ENCODE measurements at regions not wholly inside any gene's neighbourhood (a gene's known extent, or its start where the extent isn't known, plus 50 kb on each side); places are given as distances from the start of the nearest gene placed in this dataset.
"Not testable (repeated sequence)": the region's sequence is repeated elsewhere in the genome, so short reads cannot be mapped to it uniquely, and the experiment has no call there.

DNA sequence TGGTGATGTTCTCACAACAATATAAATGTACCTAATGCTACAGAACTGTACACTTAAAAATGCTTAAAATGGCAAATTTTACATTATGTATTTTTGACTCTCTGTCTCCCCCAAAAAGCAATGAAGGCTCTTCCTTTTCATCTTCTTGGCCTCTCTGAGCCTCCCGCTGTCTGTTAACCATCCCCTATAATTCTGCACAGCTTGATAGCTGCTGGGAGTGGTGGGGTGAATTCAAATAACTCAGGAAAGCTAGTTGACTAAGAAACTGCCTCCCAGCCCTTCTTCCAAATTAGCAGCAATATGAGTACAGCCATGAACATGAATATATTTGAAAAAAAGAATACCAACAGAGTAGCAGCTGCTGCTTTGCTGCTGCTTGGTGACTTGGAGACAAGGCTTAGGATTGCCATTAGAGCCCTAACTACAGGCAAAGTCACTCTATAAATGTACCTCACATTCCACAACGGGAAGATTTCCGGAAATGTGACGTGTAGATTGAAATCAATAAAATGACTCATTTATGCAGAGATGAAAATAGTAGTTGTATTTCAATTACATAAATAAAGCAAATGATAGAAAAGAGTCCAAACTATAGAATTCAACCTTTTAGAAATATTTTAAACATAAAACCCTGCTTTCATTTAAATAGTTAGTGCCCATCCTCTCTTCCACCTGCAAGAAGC, 200.1 kb upstream of the HEY2 start:
- peak; percentile 86 for DNase-seq

GRCh38 chr6:125550892-125551291, 198.5 kb upstream of the HEY2 start:
- DNase-seq = no peak

DNA sequence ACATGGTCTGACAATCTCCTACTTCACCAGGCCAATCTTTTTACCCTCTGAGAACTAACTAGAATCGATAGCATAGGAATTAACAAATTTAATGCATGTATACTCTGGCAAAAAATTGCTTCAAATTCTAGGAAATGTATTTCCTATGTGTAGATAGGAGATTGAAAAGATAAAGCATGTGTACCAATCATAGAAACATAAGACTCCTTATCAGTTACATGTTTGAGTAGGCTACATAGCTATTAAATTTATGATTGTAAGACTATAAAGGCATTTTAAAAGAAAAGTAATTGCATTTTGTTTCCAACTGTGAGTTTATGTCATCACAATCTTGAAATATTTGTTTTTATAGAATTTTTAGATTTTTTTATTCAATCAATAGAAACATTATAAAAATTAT, 196.6 kb upstream of the HEY2 start:
- no peak for DNase-seq

- no peak for DNase-seq
Measured at GRCh38 chr6:125554456-125554855, 195.0 kb upstream of the HEY2 start.

DNA sequence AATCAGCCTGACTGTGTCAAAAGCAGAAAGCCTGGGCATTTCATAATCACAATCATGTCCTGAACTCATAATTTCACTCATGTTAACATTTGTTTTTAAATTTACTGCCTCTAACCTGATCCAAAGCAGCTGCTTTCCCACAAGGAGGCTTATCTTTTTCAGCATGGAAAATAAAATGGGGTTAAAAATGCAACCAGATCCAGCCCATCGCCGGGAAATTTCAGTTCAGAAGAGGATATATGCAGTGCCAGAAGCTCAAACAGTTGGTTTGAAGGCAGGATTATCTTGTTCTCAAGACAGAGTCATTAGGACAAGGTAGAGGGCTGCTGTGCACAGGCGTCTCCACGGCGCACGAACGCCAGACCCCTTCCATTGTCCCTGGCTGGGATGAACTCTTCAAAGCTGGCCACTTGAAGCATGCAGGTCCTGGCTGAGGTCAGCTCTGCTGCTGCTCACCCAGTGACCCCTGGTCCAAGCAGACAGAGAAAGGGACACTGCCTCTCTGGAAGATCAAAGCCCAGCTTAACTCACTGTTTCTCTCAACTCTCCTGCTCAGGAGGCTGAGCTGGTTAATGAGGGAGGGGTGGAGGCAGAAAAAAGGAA, 191.1 kb upstream of the HEY2 start:
- no peak for DNase-seq

DNA sequence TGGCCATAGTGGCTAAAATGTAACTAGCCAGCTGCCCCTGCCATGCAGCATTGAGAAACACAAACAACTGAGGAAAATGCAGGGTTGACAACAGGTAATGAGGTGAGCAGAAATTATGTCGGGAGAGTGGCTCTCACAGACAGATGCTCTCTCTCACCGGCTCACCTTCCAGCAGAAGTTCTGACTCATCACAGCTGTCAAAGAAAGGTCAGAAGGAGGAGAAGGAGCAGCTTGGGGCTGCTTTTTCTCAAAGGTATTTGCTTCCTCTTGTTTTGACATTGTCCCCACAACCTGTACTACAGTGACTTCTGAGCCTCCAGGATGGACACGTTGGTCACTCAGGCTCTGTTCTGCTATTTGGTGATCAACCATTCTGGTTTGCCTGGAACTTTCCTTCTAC, 190.5 kb upstream of the HEY2 start:
- no peak for DNase-seq

GRCh38 chr6:125562156-125562555, 187.3 kb upstream of the HEY2 start:
- DNase-seq = no peak

GRCh38 chr6:125564941-125565340, 184.5 kb upstream of the HEY2 start:
- DNase-seq = no peak

DNA sequence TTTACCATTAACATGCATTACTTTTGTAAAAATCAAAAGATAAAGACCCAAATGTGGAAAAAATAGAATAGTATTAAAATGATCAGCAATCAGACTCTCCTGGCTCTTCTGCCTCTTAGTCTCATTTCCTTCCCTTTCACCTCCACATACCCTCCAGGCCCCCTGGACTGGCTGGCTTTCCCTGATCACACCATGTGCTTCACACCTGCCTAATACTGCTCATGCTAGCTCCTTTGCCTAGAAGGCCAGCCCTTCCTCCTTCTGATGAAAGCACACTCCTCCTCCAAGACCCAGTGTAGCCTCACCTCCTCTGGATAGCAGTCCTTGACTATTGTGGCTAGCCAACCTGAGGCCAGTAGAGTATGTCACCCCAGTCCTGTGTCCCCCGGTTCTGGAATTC, 182.0 kb upstream of the HEY2 start:
- DNase-seq = no peak

GRCh38 chr6:125568609-125569008, 180.8 kb upstream of the HEY2 start:
- DNase-seq = no peak

DNA sequence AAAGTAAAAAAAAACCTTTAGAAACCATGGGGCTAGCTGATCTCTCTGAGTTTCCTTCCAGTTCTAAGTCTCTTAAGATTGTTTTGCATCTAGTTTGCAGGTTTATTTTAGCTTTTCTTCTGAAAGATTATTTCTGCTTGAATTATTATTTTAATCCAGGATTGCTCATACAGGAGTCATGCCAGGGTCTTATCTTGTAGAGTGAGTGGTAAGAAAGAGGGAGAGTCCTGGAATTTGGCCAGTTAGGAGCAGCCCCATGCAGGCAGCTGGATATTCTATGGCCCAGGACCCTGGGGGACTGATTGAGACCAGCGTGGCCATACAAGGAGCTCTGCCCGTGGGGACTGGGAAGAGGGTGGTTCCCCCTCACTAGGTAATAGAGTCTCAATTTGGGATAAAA, 178.9 kb upstream of the HEY2 start:
- DNase-seq = no peak

DNA sequence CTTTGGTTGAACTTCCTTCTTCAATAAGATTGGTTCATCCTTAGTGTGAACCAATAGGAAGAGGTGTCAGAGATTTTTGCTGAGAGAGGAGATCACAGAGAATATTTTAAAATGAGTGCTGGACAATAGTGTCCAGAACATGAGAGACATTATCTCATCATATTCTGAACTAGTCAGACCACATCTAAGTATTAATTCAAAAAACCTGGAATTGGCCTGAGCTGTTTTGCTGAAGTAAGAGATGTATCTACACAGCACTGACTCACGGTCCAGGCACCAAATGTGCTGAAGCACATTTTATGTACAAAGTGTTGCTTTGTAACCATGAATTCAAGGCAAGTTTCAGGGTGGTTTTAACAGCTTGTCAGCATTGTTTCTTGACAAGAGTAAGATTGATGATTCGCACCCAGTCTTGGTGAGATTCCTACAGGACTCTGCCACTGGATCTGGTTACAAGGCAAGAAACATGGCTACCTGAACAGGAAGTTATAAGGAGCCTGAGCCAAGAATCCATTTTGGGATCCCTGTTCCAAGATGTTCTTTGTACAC, 178.2 kb upstream of the HEY2 start:
- no peak for DNase-seq

DNA sequence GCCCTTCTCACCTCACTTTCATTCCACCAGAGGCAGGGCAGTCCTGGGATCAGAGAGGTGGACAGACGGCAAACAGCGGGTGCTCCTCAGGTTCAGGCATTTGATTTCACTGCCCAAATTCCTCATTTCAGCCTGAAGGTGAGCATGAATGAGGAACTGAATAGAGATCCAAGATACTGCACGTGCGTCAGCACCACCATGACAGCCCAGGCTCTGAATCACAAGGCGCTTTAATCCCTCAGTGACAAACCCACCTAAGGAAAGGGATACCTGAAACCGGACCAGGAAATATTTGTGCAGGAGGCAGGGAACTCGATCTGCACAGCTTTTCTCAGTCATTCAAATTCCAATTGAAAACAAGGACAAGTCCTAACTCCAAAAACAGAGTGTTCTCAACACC, 174.8 kb upstream of the HEY2 start:
- no peak for DNase-seq

DNA sequence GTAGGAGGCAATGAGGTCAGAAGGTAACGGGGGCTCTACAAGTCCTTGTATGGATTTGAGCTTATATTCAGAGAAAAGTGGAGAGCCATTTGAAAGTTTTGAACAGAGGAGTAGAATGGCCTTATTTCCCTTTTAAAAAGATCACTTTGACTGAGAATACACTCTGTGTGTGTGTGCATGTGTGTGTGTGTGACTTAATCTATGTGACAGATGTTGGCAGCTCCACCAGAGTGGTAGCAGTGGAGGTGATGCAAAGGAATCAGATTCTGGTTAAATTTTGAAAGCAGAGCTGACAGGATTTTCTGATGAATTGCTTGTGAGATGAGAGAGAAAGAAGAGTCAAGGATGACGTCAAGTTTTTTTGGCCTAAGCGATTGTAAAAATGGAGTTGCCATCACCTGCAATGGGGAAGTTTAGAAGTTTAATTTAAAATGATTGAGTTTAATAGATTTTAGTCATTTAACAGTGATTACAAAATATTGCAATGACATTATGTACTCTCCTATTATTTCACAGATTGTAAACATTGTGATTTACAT, 172.2 kb upstream of the HEY2 start:
- no peak for DNase-seq

GRCh38 chr6:125584468-125584939, 164.9 kb upstream of the HEY2 start:
- DNase-seq = peak; percentile 5

- DNase-seq = no peak
Measured at GRCh38 chr6:125585470-125585869, 164.0 kb upstream of the HEY2 start.

GRCh38 chr6:125586074-125586473, 163.4 kb upstream of the HEY2 start:
- no peak for DNase-seq

GRCh38 chr6:125586605-125587004, 162.8 kb upstream of the HEY2 start:
- DNase-seq = no peak

GRCh38 chr6:125587666-125588632, 161.5 kb upstream of the HEY2 start:
- no peak for DNase-seq

GRCh38 chr6:125591796-125592195, 157.6 kb upstream of the HEY2 start:
- not testable (repeated sequence) for DNase-seq

GRCh38 chr6:125593746-125594145, 155.7 kb upstream of the HEY2 start:
- DNase-seq = no peak

DNA sequence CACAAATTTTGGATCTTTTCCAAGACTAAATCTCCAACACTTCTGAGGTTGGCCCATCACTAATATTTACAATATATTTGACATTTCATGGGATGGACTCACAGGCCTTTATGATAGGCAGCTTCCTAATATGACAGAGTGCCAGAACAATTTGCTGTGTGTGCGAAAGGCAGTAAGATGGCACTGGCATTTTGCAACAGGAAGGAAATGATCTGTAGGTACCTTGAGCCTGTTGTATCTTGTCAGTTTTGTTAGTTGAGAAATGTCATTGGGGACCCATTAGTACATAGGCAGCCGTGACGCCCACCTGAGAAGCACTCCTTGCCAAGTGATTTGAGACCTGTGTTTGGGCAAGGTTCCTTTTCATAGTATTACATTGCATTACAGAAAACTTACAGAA, 153.4 kb upstream of the HEY2 start:
- DNase-seq = no peak
